ENCODE measurements at regions not wholly inside any gene's neighbourhood (a gene's known extent, or its start where the extent isn't known, plus 50 kb on each side); places are given as distances from the start of the nearest gene placed in this dataset.
"Not testable (repeated sequence)": the region's sequence is repeated elsewhere in the genome, so short reads cannot be mapped to it uniquely, and the experiment has no call there.

DNA sequence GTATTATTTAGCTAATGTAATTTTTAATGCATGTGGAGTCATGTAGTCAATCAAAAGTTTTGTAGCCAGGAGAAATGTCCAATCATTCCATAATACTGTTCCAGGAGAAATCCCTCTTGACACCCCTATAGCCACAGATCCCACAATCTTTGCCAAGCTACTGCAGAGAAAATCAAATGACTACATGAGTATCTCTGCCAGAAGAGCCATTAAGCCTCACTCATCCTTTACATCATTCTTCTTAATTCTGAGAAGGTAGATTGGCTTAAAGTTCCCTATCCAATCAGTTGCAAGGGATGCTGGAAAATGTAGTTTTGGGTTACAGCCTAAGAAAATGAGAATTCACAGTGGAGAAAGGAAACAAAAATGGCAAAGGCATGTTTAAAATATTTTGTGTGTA is 502.1 kb downstream of the ZBBX start:
- H3K27ac ChIP-seq, result no peak overlapping the region
- H3K27me3 ChIP-seq, result no peaks in the 10 kb centered on the region
- peaks cover 3 to 15% of the 10 kb centered on the region in 2 donors for H3K9me3 ChIP-seq
- no peak for DNase-seq (ENCODE audit: low spot score in 2 of 2)
- intact Hi-C loops (cut with DNase I; ENCODE audit: low total_unique reads), result no loop called here
- TF ChIP-seq POLR2AphosphoS5 (IDR thresholded peaks at IDR 0.05), result no peak
- TF ChIP-seq POLR2A (IDR thresholded peaks at IDR 0.05), result no peak
- TF ChIP-seq, protein P1, sequence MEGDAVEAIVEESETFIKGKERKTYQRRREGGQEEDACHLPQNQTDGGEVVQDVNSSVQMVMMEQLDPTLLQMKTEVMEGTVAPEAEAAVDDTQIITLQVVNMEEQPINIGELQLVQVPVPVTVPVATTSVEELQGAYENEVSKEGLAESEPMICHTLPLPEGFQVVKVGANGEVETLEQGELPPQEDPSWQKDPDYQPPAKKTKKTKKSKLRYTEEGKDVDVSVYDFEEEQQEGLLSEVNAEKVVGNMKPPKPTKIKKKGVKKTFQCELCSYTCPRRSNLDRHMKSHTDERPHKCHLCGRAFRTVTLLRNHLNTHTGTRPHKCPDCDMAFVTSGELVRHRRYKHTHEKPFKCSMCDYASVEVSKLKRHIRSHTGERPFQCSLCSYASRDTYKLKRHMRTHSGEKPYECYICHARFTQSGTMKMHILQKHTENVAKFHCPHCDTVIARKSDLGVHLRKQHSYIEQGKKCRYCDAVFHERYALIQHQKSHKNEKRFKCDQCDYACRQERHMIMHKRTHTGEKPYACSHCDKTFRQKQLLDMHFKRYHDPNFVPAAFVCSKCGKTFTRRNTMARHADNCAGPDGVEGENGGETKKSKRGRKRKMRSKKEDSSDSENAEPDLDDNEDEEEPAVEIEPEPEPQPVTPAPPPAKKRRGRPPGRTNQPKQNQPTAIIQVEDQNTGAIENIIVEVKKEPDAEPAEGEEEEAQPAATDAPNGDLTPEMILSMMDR (IDR thresholded peaks at IDR 0.05), result no peak
- no peak overlapping the region for H3K4me3 ChIP-seq
- no peaks in the 10 kb centered on the region for H3K36me3 ChIP-seq
- no peaks in the 10 kb centered on the region for H3K4me1 ChIP-seq

DNA sequence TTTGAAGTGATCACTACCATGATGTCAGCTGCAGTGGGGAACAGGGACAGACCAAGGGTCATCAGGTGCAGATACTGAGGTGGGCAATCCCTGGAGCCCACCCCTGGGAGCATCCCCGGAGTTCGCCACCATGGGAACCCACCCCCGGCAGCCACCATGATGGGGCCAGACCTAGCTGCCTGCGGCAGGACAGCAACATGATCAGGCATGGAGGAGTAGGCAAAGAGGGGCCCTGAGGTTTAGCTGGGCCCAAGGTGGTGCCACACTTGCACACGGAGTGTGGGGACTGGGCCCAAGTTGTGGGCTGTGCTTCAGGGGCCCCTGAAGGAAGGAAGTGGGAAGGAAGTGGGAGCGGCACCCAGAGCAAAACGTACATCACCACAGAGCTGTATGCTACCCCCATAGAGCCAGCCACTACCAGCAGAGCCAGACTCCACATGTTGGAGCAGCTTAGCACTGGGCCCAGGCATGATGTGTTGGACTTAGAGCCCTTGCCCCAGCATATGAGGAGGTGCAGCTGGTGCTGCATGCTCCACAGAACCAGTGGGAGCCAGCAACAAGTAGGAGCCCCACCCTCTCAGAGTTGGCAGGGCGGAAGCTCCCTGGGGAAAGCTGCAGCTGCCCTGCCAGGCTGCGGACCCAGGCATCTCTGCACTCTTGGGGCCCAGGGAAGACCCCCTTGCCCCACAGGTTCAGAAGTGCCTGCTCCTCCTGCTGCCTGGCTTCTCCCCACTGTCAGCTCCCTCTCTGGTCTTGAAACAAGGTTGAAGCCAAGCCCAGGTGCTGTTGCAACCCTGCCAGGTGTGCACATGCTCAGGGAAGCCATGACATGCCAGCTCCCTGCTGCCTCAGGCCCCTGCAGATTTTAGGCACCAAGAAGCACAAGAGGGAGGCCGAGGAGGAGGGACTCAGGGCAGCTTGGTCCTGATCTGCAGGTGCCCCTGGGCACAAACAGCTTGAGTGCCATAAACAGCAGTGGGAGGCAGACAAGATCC is 515.3 kb downstream of the ZBBX start:
- peaks cover 5% of the 10 kb centered on the region for H3K36me3 ChIP-seq
- H3K9me3 ChIP-seq, result peaks cover 9 to 19% of the 10 kb centered on the region in 2 donors
- intact Hi-C loops (cut with DNase I; ENCODE audit: low total_unique reads), result no loop called here
- TF ChIP-seq, protein P1 (IDR thresholded peaks at IDR 0.05), result no peak
- TF ChIP-seq POLR2AphosphoS5 (IDR thresholded peaks at IDR 0.05), result no peak
- TF ChIP-seq POLR2A (IDR thresholded peaks at IDR 0.05), result no peak
- no peaks in the 10 kb centered on the region for H3K4me1 ChIP-seq
- no peak overlapping the region for H3K27ac ChIP-seq
- H3K4me3 ChIP-seq, result no peak overlapping the region
- no peak for DNase-seq (ENCODE audit: low spot score in 2 of 2)
- H3K27me3 ChIP-seq, result no peaks in the 10 kb centered on the region

DNA sequence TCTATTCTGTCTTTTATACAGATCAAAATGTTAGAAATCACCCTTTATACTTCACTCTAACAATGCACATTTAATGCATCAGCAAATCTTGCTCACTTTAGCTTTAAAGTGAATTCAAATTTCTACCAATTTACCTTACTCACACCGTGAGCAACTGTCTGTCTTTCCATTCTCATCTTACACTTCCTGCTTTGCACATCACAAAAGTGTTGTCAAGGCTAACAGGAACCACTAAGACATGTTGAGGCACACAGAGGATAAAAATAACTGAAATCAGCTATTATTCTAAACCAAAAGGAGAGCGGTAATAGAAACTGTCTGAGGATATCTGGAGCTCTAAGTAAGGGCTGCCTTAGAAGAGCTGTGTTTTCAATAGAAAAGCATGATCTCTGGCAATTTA is 519.9 kb downstream of the ZBBX start:
- DNase-seq (ENCODE audit: low spot score in 2 of 2), result no peak
- Histone ChIP-seq H3K9me3 (peaks cover 7 to 10% of the 10 kb centered on the region in 2 donors), H3K4me1 (no peaks in the 10 kb centered on the region), H3K4me3 (no peak overlapping the region), H3K27ac (no peak overlapping the region), H3K27me3 (no peaks in the 10 kb centered on the region), H3K36me3 (no peaks in the 10 kb centered on the region)
- TF ChIP-seq, protein P1 (IDR thresholded peaks at IDR 0.05), result no peak
- TF ChIP-seq POLR2A (IDR thresholded peaks at IDR 0.05), result no peak
- no peak for TF ChIP-seq POLR2AphosphoS5 (IDR thresholded peaks at IDR 0.05)
- intact Hi-C loops (cut with DNase I; ENCODE audit: low total_unique reads), result no loop called here

DNA sequence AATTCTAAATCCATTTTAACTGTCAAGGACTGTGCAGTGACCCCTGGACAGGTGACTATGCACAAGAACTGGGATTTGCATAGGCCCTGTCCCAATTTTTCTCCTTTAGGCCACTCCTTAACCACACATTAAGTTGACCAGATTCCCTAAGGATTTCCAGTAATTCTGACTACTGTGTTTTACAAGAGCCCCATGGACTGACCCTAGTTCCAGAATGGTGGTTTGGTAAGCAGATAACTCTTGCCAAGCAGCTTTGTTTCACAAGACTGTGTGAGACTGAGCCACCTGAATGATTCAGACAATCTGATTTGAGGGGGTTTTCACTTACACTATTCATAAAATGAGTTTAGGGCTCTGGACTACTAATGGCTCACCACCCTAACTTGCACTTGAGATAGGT is 535.8 kb downstream of the ZBBX start:
- intact Hi-C loops (cut with DNase I; ENCODE audit: low total_unique reads), result no loop called here
- H3K9me3 ChIP-seq, result peaks cover 0 to 4% of the 10 kb centered on the region in 2 donors
- H3K27ac ChIP-seq, result no peak overlapping the region
- no peaks in the 10 kb centered on the region for H3K4me1 ChIP-seq
- no peaks in the 10 kb centered on the region for H3K27me3 ChIP-seq
- no peaks in the 10 kb centered on the region for H3K36me3 ChIP-seq
- TF ChIP-seq, protein P1 (IDR thresholded peaks at IDR 0.05), result no peak
- TF ChIP-seq POLR2AphosphoS5 (IDR thresholded peaks at IDR 0.05) (no peak), POLR2A (IDR thresholded peaks at IDR 0.05) (no peak)
- no peak overlapping the region for H3K4me3 ChIP-seq
- DNase-seq (ENCODE audit: low spot score in 2 of 2), result no peak

DNA sequence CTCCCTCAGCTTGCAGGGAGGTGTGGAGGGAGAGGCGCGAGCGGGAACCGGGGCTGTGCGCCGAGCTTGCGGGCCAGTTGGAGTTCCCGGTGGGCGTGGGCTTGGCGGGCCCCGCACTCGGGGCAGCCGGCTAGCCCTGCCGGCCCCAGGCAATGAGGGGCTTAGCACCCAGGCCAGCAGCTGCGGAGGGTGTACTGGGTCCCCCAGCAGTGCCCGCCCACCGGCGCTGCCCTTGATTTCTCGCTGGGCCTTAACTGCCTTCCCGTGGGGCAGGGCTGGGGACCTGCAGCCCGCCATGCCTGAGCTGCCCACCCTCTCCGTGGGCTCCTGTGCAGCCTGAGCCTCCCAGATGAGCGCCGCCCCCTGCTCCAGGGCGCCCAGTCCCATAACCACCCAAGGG is 537.3 kb downstream of the ZBBX start:
- H3K9me3 ChIP-seq; H3K27ac ChIP-seq; H3K4me1 ChIP-seq; H3K36me3 ChIP-seq; H3K27me3 ChIP-seq; DNase-seq (ENCODE audit: low spot score in 2 of 2); H3K4me3 ChIP-seq; intact Hi-C loops (cut with DNase I; ENCODE audit: low total_unique reads): not testable (repeated sequence)

Measured in breast epithelium (tissue), 4 donors.